NOMO-1 (cell line): ENCODE measurements at regions not wholly inside any gene's neighbourhood (a gene's known extent, or its start where the extent isn't known, plus 50 kb on each side); places are given as distances from the start of the nearest gene placed in this dataset.
"Not testable (repeated sequence)": the region's sequence is repeated elsewhere in the genome, so short reads cannot be mapped to it uniquely, and the experiment has no call there.

Experiments used
- DNase-seq, 2 experiments: peaks; one replicate each; lab custom pipeline; 2025; ENCODE audit not compliant: unreplicated experiment in 2 of 2; lab: John Stamatoyannopoulos, UW

DNA sequence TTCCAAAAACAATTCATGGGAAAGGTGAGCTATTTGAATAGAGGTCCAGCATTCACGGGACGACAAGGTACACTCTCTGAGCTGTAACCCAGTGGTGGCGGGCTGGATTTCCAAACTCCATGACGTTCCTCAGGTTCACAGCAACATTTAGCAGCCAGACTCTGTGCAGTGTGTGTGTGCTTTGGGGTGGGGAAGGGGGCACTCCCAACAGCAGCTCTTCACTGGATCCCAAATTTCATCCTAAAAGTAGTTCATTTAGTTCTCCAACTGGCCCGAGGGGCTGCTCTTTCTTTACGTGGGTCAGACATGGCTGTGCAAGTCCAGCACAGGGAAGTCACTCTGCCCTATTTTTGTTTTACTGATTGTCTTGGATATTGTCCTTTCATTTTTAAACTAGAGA is 98.0 kb upstream of the IRX2 start:
- DNase-seq, result no peak

DNA sequence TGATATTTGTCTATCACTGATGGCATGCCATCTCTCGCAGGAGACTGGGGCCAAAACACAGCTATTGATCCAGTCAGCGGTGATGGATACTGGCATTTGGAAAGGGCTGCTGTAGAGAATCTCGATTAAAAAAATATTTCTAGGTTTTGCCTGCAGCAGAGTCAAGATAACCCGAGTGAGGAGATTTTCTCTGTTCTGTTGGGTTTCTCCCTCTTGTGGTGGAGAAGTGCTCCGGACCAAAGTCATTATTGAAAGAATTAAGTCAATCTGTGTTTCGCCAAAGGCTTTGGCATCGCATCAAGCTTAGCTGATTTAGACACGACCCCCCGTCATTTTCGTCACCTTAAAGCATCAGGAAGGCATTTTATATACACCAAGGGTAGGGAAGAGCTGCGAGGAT is 97.1 kb upstream of the IRX2 start:
- no peak for DNase-seq

DNA sequence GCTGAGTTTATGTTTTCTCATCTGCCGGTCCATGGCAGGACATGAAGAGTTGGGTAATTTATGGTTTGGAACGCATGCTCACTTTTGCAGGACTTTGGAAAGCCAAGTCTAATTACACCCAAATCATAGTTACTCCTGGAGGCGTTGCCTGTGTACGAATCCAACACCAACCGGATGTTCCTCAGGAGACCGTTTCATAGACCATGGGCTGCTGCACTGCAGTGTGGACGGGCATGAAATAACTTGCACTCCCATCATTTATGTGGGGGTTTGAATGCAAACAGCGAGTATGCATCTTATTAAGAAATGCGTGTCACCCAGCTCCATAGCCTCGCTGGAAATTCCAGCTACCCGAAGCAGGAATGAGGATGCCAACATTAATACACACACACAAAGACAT is 96.1 kb upstream of the IRX2 start:
- no peak for DNase-seq

DNA sequence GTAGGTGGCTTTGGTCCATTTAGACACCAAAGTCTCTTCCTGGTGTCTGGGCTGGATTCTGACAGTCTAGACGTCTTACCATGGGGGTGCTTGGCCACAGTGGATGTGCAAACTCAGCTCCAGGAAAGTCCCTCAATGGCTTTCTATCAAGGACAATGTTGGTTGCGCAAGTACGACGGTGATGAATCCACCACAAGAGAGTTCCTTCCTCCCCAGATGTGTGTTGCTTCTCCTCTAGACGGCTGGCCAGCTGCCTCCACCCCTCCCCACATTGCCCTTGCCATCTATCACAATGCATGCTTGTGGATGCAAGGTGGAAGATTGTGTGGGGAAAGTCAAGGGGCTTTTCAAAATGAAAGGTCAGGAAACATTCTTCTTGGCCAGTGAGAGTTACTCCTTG is 89.7 kb upstream of the IRX2 start:
- no peak for DNase-seq

DNA sequence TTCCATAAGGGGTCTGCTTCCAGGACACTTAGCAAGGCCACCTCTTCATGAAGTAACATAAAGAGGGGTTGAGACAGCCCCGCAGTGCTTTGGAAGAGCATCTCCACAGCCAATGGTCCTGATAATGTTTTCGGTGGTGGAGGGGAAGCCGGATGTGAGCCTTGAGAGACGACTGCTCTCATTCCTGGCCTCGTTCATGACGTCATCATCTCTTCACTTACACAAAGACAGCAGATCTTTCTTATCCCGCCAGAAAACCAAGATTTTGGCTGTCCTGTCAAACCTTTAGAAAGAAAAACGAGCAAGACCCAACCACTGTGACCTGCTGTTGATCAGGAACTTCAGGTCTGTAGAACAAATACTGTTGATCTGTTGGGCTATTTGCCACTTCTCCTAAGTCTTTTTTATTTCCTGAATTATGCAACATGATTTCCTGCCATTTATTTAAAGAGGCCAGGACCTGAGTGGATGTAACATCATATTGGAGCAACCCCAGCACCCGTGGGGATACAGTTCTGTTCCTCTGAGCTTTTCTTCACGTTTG is 89.0 kb upstream of the IRX2 start:
- no peak for DNase-seq

DNA sequence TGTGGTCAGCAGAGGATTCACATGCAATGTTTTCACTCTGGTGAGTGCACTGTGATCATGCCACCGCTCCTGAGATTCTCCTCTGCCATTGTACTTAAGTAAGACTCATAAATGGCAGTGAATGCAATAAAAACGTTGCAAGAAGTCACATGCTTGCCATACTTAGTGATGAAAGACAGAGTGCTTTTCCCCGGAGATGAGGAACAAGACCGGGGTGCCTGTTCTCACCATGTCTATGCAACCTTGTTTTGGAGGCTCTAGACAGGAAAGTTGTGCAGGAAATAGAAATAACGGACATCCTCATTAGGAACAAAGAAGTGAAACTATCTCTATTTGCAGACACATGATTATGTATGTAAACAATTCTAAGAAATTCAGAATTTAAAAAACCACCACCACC is 84.7 kb upstream of the IRX2 start:
- peak in 1 of 2 experiments; percentile 13 for DNase-seq

DNA sequence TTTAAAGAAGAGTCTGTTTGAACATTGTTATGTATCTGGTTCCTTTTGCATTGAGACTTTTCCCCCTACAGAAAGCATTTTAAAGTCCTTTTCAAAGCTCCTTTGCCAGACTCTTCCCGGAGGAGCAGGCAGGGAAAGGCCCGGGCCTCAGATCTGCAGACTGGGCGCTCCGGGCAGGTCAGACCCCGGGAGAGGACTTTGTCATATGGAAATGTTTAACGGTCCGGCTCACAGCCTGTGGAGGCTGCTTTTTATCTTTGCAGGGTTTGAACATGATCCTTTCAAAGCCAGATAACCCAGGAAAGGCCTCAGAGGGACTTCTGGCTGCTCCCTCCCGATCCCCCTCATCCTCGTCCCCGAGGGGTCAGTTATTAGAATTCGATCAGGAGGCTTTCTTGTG is 82.1 kb upstream of the IRX2 start:
- DNase-seq, result no peak

DNA sequence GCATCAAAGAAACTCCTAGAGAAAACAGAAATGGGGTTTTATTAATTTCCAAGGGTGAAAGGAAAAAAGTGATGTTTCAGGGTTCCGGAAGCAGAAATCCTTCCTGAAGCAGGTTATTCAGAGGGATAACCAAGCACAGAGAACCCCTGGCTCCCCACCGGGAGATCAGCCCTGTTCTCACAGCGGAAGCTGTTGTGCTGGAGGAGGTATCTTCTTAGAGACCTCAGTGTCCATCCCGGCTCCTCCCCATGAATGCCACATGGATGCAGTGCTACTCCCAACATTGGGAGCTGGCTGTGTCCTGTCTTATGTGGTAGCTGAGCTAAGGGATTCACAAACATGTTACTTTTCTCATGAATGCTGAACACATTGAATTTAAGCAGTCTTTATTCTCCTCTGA is 80.9 kb upstream of the IRX2 start:
- DNase-seq, result no peak

DNA sequence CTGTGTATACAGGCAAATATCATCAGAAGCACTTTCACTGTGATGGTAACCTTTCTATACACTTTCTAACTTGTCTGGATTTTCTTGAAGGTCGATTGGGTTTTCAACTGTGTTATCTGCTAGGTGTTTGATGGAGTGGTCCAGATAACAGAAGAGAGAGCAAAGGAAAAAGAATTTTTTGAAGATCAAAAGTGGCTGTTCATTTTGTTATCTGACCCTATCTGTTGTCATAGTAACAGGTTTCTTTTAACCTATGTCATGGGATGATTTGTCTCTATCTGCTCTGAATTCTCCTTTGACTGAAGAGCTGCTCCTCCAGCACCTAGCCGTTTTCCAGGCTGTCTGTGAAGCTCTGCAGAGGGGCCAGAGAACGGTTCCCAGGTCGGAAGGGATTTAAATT is 77.8 kb upstream of the IRX2 start:
- no peak for DNase-seq

DNA sequence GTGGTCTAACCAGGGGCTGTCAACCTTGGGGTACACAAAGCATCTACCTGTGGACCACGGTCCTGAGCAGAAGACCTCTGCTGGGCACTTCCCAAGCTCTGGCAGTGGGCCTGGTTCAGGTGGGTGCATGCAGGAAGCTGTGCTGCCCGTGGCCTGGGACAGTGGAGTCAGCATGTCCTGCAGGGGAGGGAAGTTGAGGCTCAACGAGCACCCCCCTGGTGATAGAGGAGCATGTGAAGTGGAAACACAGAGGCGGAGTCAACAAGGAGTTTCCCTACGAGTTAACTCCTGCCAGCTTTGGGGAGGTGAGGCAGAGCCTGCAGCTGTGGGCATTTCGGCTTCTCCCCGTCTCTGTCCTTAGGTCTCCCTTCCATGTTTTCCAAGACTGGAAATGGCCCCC is 67.5 kb upstream of the IRX2 start:
- DNase-seq, result no peak

DNA sequence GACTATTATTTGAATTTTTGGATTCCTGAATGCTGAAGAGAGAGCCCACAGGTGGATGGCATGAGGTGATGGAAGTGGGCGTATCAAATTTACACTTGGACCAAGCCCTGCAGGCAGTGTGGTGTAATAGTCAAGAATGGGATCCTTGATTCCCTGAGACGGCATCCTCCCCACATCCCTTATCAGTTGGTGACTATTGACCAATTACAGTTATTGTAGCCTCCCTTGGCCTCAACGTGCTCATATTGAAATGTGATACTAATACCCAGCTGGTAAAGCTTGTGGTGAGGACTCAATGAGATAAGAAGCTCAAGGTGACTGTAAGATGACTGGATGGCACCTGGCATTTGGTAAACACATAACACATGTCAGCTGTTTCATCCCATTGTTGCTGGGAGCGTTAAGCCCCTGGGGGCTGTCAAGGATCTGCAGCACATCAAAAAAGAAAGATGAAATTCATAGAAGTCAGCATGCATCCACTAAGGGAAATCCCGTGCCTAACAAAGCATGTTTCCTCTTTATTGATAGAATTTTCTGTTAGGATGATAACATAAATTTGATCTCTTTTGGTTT is 65.6 kb upstream of the IRX2 start:
- DNase-seq, result no peak

DNA sequence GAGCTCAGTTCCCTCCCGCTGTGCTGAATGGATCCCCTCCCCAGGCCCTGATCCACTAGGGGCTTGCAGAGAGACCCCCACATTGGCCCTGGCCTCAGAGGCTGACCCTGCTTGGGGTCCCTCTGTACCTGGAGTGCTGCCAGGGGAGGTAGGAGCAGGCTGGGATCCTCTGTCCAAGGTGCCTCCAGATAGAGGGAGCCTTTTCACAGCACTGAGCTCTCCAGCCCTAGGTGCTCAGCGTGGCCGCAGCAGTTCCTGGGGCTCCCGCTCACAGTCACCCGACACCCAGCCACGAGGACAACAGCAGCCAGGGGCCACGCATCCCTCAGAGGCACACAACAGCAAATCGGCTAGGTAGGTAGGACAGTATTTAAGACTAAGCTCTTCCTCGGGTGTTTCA is 62.2 kb upstream of the IRX2 start:
- no peak for DNase-seq

DNA sequence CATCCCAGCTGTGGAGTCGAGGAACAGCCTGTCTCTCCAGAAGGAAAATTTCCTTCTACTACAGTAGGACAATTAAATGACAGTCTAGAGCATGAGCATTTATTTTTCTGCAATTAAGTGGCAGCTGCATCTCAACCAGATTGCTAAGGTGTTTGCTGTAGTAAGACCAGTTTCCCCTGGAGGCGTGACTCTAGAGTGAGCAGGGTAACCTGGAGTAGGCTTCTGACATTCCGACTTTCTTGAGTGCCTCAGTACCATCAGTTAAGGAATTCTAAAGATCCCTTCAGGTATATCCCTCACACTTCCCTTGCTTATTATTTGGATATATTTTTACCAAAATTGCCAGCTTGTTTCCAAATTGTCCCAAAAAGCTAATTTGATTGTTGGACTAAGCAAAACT is 59.2 kb upstream of the IRX2 start:
- no peak for DNase-seq

DNA sequence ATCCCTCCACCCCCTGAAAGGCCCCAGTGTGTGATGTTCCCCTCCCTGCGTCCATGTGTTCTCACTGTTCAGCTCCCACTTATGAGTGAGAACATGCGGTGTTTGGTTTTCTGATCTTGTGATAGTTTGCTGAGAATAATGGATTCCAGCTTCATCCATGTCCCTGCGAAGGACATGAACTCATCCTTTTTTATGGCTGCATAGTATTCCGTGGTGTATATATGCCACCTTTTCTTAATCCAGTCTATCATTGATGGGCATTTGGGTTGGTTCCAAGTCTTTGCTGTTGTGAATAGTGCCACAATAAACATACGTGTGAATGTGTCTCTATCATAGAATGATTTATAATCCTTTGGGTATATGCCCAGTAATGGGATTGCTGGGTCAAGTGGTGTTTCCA is 55.8 kb upstream of the IRX2 start:
- not testable (repeated sequence) for DNase-seq

DNA sequence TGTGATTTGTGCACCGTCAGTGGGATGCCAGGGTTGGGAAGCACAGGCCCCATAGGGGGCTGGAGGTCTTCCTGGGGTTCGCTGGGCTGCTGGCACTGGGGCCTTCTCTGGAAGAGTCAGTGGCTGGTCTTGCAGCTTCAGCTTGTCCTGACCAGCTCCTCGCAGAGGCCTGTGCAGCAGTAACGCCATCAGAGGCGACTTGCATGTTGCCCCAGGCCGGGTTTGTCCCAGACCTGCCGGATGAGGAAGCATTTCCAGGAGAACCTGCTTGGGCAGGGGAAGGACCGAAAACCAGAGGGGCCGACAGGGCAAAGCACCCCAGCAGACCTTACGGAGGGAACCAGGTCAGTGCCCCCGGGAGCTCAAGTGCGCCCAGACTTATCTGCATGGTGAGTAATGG is 54.7 kb upstream of the IRX2 start:
- no peak for DNase-seq

DNA sequence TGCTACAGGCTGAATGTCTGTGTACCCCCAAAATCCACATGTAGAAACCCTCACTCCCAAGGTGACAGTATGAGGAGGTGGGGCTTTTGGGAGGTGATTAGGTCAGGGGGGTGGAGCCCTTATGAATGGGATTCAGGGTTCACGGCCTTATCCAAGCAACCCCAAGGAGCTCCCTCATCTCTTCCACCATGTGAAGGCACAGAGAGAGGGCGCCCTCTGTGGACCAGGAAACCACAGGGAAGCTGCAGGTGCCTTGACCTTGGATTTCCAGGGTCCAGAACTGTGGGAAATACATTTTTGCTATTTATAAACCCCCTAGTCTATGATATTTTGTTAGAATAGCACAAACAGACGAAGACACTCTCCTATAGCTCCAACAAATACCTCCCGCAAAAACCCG is 53.6 kb upstream of the IRX2 start:
- no peak for DNase-seq

DNA sequence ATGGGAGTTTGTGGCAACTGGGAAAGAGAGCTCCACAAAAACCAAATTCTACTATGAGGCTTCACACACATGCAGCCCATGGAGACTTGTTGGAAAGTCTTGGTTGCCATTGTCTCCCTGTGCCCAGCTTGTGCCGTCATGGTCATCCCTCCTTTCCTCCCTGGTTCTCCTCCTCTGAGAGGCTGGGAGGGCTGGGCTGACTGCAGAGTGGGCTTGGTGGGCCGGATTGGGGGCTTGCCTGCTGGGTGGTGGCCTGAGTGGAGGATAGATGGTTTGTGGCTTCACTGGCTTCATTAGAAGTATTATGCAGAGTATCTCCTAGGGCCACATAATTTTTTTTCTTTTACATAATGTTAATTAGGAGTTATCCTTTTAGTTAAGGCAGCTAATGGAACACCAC is 52.3 kb upstream of the IRX2 start:
- no peak for DNase-seq

DNA sequence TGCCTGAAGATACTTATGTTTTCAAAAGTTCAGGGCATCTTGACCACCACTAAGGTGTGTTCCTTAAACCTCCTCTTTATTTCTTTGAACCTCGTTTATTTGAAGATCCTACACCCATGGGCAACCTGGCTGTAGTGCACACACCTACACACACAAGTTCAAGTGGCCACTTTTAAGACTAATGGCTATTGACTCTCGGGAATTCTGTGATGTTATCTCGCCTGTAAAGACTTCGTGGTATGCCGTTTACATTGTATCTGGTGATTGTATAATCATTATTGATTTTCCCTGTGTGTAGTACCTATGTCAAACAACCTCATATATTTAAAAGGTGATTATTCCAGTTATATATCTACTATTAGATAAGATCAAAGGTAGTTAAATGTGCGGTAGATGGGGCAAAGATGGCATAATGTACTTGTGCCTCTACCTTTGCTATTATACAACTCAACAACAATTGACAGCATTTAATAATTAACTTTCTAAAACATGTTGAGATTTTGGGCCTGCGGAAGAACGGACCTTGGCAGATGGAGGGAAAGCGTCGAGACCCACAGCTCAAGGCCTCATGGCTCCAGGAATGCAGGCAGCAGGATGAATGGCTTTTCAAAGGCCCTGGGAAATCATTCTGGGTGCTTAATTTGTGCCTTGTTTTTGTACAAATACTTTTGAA is 51.4 kb upstream of the IRX2 start:
- DNase-seq, result no peak

DNA sequence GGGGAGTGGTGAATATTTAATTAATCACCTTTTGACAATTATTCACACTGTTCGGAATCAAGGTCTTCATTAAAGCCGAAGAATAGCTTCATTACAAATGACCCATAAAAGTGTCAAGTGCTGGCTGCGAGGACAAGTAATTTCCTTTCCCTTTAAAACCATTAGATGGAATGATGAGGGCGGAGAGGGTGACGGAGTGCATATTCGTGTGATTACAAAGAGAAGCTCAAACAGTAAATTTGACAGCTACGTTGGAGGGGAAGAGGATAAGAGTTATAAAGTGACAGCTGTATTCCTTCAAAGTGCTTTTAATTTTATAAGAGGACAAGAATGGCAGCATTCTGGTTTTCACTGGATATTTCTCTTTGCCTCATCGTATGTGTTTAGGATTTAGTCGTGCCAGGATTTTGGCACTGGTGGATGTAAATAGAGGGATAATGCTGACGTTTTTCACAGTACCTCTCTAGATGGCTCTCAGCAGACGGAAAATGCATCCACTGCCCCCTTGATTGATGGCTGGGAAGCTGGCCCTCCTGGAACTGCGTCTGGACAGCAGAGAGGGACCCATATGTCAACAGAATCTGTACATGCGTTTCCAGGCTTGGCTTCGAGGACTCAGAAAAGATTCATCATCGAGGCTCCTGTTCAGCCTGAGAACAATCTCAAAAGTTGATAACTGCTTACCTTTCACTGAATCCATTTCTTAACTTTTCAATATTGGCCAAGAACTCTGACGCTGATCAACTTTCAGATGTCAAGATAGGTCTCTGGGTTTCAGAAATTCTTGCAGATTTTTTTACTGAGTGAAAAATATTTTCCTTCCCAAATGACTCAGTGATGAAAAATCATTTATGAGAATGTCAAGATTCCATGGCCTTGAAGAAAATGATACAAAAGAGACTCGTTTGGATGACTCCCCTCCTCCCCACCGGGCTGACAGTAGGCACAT is 50.4 kb upstream of the IRX2 start:
- DNase-seq, result no peak
